SK-N-SH treated with all-trans-retinoic acid at 6 μM for 48 hours (cell line): ENCODE measurements at regions not wholly inside any gene's neighbourhood (a gene's known extent, or its start where the extent isn't known, plus 50 kb on each side); places are given as distances from the start of the nearest gene placed in this dataset.

Experiments used
- ATAC-seq: fragments of 200-7000 bp; cut with Tn5 transposase; 3 replicates; pipeline ENCODE4 v1.9.1; 2020; ENCODE audit warnings: mild to moderate bottlenecking, moderate library complexity
- ARNTL ChIP-seq: fragments of 450-650 bp; formaldehyde crosslinking; IDR thresholded peaks from 2 replicates; pipeline ENCODE4 v1.5.0; 2020; ENCODE audit warnings: low read depth, mild to moderate bottlenecking, moderate library complexity, borderline replicate concordance
- BACH2 ChIP-seq: fragments of 250-450 bp; sonication (Bioruptor Pico); IDR thresholded peaks from 2 replicates; pipeline ENCODE4 v1.9.0; 2021; ENCODE audit warnings: mild to moderate bottlenecking, borderline replicate concordance
- CREB5 ChIP-seq: fragments of 250-450 bp; sonication (Bioruptor Pico); IDR thresholded peaks from 2 replicates; pipeline ENCODE4 v1.5.1; 2020; ENCODE audit warnings: low read depth, mild to moderate bottlenecking, moderate library complexity
- ESRRG ChIP-seq: fragments of 250-450 bp; sonication (Bioruptor Pico); IDR thresholded peaks from 2 replicates; pipeline ENCODE4 v1.6.1; 2021; ENCODE audit warnings: mild to moderate bottlenecking
- GLIS3 ChIP-seq: fragments of 250-450 bp; sonication (Bioruptor Pico); IDR thresholded peaks from 2 replicates; pipeline ENCODE4 v1.5.0; 2020; ENCODE audit warnings: mild to moderate bottlenecking, moderate library complexity
- OSR1 ChIP-seq: fragments of 250-450 bp; sonication (Bioruptor Pico); IDR thresholded peaks from 2 replicates; pipeline ENCODE4 v1.8.0; 2022; ENCODE audit warnings: moderate library complexity, mild to moderate bottlenecking, inconsistent platforms
- PPARA ChIP-seq: fragments of 250-450 bp; sonication (Bioruptor Pico); IDR thresholded peaks from 2 replicates; pipeline ENCODE4 v1.5.0; 2020; ENCODE audit warnings: mild to moderate bottlenecking, borderline replicate concordance
- RARB ChIP-seq: fragments of 250-450 bp; sonication (Bioruptor Pico); IDR thresholded peaks from 2 replicates; pipeline ENCODE4 v1.8.0; 2021; ENCODE audit warnings: mild to moderate bottlenecking, moderate library complexity
- TCF4 ChIP-seq: fragments of 250-450 bp; sonication (Bioruptor Pico); IDR thresholded peaks from 2 replicates; pipeline ENCODE4 v1.8.0; 2021; ENCODE audit warnings: mild to moderate bottlenecking, moderate library complexity, borderline replicate concordance
- ZFP3 ChIP-seq: fragments of 250-450 bp; sonication (Bioruptor Pico); IDR thresholded peaks from 2 replicates; pipeline ENCODE4 v1.5.0; 2020; ENCODE audit warnings: mild to moderate bottlenecking, moderate library complexity
- ZNF70 ChIP-seq: fragments of 450-650 bp; formaldehyde crosslinking; IDR thresholded peaks from 2 replicates; pipeline ENCODE4 v1.5.0; 2020; ENCODE audit warnings: mild to moderate bottlenecking, moderate library complexity
- TF ChIP-seq, protein P1 (sequence below): fragments of 250-450 bp; sonication (Bioruptor Pico); IDR thresholded peaks from 2 replicates; pipeline ENCODE4 v1.8.0; 2020; ENCODE audit warnings: mild to moderate bottlenecking, moderate library complexity, borderline replicate concordance
- TF ChIP-seq, protein P2 (sequence below): fragments of 250-450 bp; sonication (Bioruptor Pico); IDR thresholded peaks from 2 replicates; pipeline ENCODE4 v1.5.1; 2021; ENCODE audit warnings: mild to moderate bottlenecking, moderate library complexity
- TF ChIP-seq, protein P3 (sequence below): fragments of 250-450 bp; sonication (Bioruptor Pico); IDR thresholded peaks from 2 replicates; pipeline ENCODE4 v1.5.0; 2020; ENCODE audit warnings: mild to moderate bottlenecking, moderate library complexity

- TF ChIP-seq, protein P1, sequence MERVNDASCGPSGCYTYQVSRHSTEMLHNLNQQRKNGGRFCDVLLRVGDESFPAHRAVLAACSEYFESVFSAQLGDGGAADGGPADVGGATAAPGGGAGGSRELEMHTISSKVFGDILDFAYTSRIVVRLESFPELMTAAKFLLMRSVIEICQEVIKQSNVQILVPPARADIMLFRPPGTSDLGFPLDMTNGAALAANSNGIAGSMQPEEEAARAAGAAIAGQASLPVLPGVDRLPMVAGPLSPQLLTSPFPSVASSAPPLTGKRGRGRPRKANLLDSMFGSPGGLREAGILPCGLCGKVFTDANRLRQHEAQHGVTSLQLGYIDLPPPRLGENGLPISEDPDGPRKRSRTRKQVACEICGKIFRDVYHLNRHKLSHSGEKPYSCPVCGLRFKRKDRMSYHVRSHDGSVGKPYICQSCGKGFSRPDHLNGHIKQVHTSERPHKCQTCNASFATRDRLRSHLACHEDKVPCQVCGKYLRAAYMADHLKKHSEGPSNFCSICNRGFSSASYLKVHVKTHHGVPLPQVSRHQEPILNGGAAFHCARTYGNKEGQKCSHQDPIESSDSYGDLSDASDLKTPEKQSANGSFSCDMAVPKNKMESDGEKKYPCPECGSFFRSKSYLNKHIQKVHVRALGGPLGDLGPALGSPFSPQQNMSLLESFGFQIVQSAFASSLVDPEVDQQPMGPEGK (CRISPR knock-in tag) = no peak
- TF ChIP-seq ARNTL (CRISPR knock-in tag) (no peak), PPARA (CRISPR knock-in tag) (no peak), ESRRG (CRISPR knock-in tag) (no peak), TCF4 (CRISPR knock-in tag) (no peak), BACH2 (CRISPR knock-in tag) (no peak), ZNF70 (no peak), RARB (CRISPR knock-in tag) (no peak), OSR1 (CRISPR knock-in tag) (no peak), GLIS3 (CRISPR knock-in tag) (no peak)
- TF ChIP-seq, protein P2, sequence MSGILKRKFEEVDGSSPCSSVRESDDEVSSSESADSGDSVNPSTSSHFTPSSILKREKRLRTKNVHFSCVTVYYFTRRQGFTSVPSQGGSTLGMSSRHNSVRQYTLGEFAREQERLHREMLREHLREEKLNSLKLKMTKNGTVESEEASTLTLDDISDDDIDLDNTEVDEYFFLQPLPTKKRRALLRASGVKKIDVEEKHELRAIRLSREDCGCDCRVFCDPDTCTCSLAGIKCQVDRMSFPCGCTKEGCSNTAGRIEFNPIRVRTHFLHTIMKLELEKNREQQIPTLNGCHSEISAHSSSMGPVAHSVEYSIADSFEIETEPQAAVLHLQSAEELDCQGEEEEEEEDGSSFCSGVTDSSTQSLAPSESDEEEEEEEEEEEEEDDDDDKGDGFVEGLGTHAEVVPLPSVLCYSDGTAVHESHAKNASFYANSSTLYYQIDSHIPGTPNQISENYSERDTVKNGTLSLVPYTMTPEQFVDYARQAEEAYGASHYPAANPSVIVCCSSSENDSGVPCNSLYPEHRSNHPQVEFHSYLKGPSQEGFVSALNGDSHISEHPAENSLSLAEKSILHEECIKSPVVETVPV (CRISPR knock-in tag) = no peak
- no peak for ATAC-seq
Observed at GRCh38 chr16:61313931-61314330, 722.3 kb downstream of the CDH8 start.

DNA sequence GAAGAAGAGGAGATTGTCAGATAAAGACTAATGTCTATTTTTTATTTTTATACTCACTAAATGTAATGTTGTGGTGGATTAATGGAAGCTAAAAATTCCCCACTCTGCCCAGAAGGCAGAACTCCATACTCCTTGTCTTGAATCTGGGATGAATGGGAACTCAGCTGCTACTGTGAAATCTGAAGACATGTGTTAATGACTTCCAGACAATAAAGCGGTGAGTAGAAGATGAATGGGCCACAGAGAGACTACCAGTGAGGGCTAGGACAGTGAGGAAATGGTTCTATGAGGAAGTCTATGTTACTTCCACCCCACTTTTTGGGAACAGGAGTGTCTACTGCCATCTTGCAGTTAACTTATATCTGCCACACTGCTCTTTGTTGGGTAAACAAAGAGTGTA is 726.9 kb downstream of the CDH8 start:
- no peak for TF ChIP-seq ESRRG (CRISPR knock-in tag)
- TF ChIP-seq, protein P1 (CRISPR knock-in tag) = no peak
- TF ChIP-seq ZFP3 (CRISPR knock-in tag) = no peak
- no peak for TF ChIP-seq ZNF70
- no peak for TF ChIP-seq GLIS3 (CRISPR knock-in tag)
- no peak for TF ChIP-seq CREB5 (CRISPR knock-in tag)
- TF ChIP-seq, protein P3, sequence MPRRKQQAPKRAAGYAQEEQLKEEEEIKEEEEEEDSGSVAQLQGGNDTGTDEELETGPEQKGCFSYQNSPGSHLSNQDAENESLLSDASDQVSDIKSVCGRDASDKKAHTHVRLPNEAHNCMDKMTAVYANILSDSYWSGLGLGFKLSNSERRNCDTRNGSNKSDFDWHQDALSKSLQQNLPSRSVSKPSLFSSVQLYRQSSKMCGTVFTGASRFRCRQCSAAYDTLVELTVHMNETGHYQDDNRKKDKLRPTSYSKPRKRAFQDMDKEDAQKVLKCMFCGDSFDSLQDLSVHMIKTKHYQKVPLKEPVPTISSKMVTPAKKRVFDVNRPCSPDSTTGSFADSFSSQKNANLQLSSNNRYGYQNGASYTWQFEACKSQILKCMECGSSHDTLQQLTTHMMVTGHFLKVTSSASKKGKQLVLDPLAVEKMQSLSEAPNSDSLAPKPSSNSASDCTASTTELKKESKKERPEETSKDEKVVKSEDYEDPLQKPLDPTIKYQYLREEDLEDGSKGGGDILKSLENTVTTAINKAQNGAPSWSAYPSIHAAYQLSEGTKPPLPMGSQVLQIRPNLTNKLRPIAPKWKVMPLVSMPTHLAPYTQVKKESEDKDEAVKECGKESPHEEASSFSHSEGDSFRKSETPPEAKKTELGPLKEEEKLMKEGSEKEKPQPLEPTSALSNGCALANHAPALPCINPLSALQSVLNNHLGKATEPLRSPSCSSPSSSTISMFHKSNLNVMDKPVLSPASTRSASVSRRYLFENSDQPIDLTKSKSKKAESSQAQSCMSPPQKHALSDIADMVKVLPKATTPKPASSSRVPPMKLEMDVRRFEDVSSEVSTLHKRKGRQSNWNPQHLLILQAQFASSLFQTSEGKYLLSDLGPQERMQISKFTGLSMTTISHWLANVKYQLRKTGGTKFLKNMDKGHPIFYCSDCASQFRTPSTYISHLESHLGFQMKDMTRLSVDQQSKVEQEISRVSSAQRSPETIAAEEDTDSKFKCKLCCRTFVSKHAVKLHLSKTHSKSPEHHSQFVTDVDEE (CRISPR knock-in tag) = no peak
- TF ChIP-seq, protein P2 (CRISPR knock-in tag) = no peak
- no peak for ATAC-seq

- ATAC-seq = no peak
- TF ChIP-seq, protein P3 (CRISPR knock-in tag) = no peak
Observed at GRCh38 chr16:61306204-61306603, 730.0 kb downstream of the CDH8 start.
